H9 (cell line): ENCODE measurements at regions not wholly inside any gene's neighbourhood (a gene's known extent, or its start where the extent isn't known, plus 50 kb on each side); places are given as distances from the start of the nearest gene placed in this dataset.

Experiments
- DNase-seq: peaks from one replicate; pipeline ENCODE4 v3.0.0-alpha.2; 2017
- H2AFZ ChIP-seq: one replicate; pipeline ENCODE4 v1.6.1; 2013; ENCODE audit warnings: mild to moderate bottlenecking, low read length, control low read depth, moderate library complexity
- H2AK5ac ChIP-seq: 2 replicates; pipeline ENCODE4 v1.6.1; 2013; ENCODE audit warnings: low read length, control low read depth, mixed read lengths; ENCODE audit not compliant: insufficient read length
- H2BK120ac ChIP-seq: one replicate; pipeline ENCODE4 v1.6.1; 2013; ENCODE audit warnings: low read depth, mild to moderate bottlenecking, low read length, control low read depth, inconsistent platforms; ENCODE audit not compliant: poor library complexity, severe bottlenecking
- H2BK12ac ChIP-seq: 2 replicates; pipeline ENCODE4 v1.6.1; 2013; ENCODE audit warnings: low read length, control low read depth, mixed read lengths, low read depth; ENCODE audit not compliant: insufficient read length
- H2BK15ac ChIP-seq: 2 replicates; pipeline ENCODE4 v1.6.1; 2013; ENCODE audit warnings: low read depth, low read length, control low read depth
- H2BK20ac ChIP-seq: one replicate; pipeline ENCODE4 v1.6.1; 2013; ENCODE audit warnings: low read depth, mild to moderate bottlenecking, low read length, control low read depth, inconsistent platforms; ENCODE audit not compliant: poor library complexity, severe bottlenecking
- H2BK5ac ChIP-seq: 2 replicates; pipeline ENCODE4 v1.6.1; 2013; ENCODE audit warnings: low read length, control low read depth, mixed read lengths; ENCODE audit not compliant: insufficient read length
- H3K14ac ChIP-seq: 2 replicates; pipeline ENCODE4 v1.6.1; 2013; ENCODE audit warnings: low read length, control low read depth; ENCODE audit not compliant: insufficient read depth
- H3K18ac ChIP-seq: 2 replicates; pipeline ENCODE4 v1.6.1; 2013; ENCODE audit warnings: low read depth, mild to moderate bottlenecking, mixed read lengths, low read length, control low read depth; ENCODE audit not compliant: insufficient read length
- H3K23ac ChIP-seq: 2 replicates; pipeline ENCODE4 v1.6.1; 2013; ENCODE audit warnings: low read length, control low read depth, mixed read lengths, low read depth; ENCODE audit not compliant: insufficient read length
- H3K23me2 ChIP-seq: 2 replicates; pipeline ENCODE4 v1.6.1; 2013; ENCODE audit warnings: low read depth, mild to moderate bottlenecking, mixed read lengths, low read length, control low read depth; ENCODE audit not compliant: insufficient read length, poor library complexity, severe bottlenecking
- H3K27ac ChIP-seq: 2 replicates; pipeline ENCODE4 v1.5.1; 2013; ENCODE audit warnings: low read length, control low read depth, mixed read lengths, low read depth; ENCODE audit not compliant: insufficient read length
- H3K27me3 ChIP-seq: 2 replicates; pipeline ENCODE4 v1.6.1; 2013; ENCODE audit warnings: low read length, control low read depth, inconsistent platforms; ENCODE audit not compliant: insufficient read depth
- H3K4ac ChIP-seq: 2 replicates; pipeline ENCODE4 v1.6.1; 2013; ENCODE audit warnings: low read depth, mild to moderate bottlenecking, control low read depth, inconsistent platforms, low read length, moderate library complexity
- H3K4me1 ChIP-seq: 2 replicates; pipeline ENCODE4 v1.6.1; 2013; ENCODE audit warnings: low read length, control low read depth, inconsistent platforms; ENCODE audit not compliant: insufficient read depth
- H3K4me2 ChIP-seq: 2 replicates; pipeline ENCODE4 v1.6.1; 2013; ENCODE audit warnings: low read length, control low read depth, mixed read lengths; ENCODE audit not compliant: insufficient read length, insufficient read depth
- H3K56ac ChIP-seq: 2 replicates; pipeline ENCODE4 v1.6.1; 2013; ENCODE audit warnings: low read depth, mild to moderate bottlenecking, mixed read lengths, low read length, control low read depth; ENCODE audit not compliant: insufficient read length
- H3K79me1 ChIP-seq: 2 replicates; pipeline ENCODE4 v1.6.1; 2013; ENCODE audit warnings: low read depth, mild to moderate bottlenecking, moderate library complexity, low read length, control low read depth, inconsistent platforms; ENCODE audit not compliant: insufficient read depth, poor library complexity, severe bottlenecking
- H3K79me2 ChIP-seq: 2 replicates; pipeline ENCODE4 v1.6.1; 2013; ENCODE audit warnings: low read length, control low read depth, inconsistent platforms; ENCODE audit not compliant: insufficient read depth
- H3K9ac ChIP-seq: 2 replicates; pipeline ENCODE4 v1.6.1; 2013; ENCODE audit warnings: low read length, control low read depth, mixed read lengths; ENCODE audit not compliant: insufficient read length; ENCODE audit errors: extremely low read depth
- H3K9me3 ChIP-seq: one replicate; pipeline ENCODE4 v1.6.1; 2013; ENCODE audit warnings: low read depth, low read length, inconsistent platforms; ENCODE audit not compliant: control insufficient read depth
- H3T11ph ChIP-seq: one replicate; pipeline ENCODE4 v1.6.1; 2013; ENCODE audit warnings: mild to moderate bottlenecking, low read length, control low read depth, inconsistent platforms
- H4K20me1 ChIP-seq: one replicate; pipeline ENCODE4 v1.6.1; 2013; ENCODE audit not compliant: control insufficient read depth, insufficient read length, insufficient read depth
- H4K5ac ChIP-seq: 2 replicates; pipeline ENCODE4 v1.6.1; 2013; ENCODE audit warnings: low read depth, mild to moderate bottlenecking, mixed read lengths, low read length, control low read depth; ENCODE audit not compliant: insufficient read length
- H4K8ac ChIP-seq: replicated peaks from 2 replicates; pipeline ENCODE4 v1.6.1; 2013; ENCODE audit warnings: low read length, control low read depth, mixed read lengths, low read depth; ENCODE audit not compliant: insufficient read length
- H4K91ac ChIP-seq: 2 replicates; pipeline ENCODE4 v1.6.1; 2013; ENCODE audit warnings: low read depth, mild to moderate bottlenecking, moderate library complexity, mixed read lengths, low read length, control low read depth; ENCODE audit not compliant: insufficient read length
- H3K27ac Mint-ChIP-seq, 3 experiments: 2 replicates in 2 of 3; 3 replicates in 1 of 3; pipeline ENCODE4 v1.8.0; 2020 to 2021; ENCODE audit warnings: mixed read lengths in 3 of 3, mild to moderate bottlenecking in 1 of 3, moderate library complexity in 1 of 3
- H3K27me3 Mint-ChIP-seq: 2 replicates; pipeline ENCODE4 v1.8.0; 2021; ENCODE audit warnings: low read depth, mild to moderate bottlenecking, moderate library complexity, mixed read lengths
- H3K36me3 Mint-ChIP-seq, 3 experiments: 2 replicates in 2 of 3; 3 replicates in 1 of 3; pipeline ENCODE4 v1.8.0; 2020 to 2021; ENCODE audit warnings: low read depth in 3 of 3, mixed read lengths in 3 of 3; ENCODE audit not compliant: insufficient read depth in 1 of 3
- H3K4me1 Mint-ChIP-seq, 2 experiments: 2 replicates each; pipeline ENCODE4 v1.8.0; 2020; ENCODE audit warnings: mixed read lengths in 2 of 2
- H3K4me3 Mint-ChIP-seq, 2 experiments: 2 replicates in 1 of 2; 3 replicates in 1 of 2; pipeline ENCODE4 v1.8.0; 2020 to 2021; ENCODE audit warnings: mild to moderate bottlenecking in 2 of 2, mixed read lengths in 2 of 2, moderate library complexity in 1 of 2
- H3K9me3 Mint-ChIP-seq, 2 experiments: 2 replicates in 1 of 2; 3 replicates in 1 of 2; pipeline ENCODE4 v1.8.0; 2020; ENCODE audit warnings: mild to moderate bottlenecking in 2 of 2, mixed read lengths in 2 of 2, moderate library complexity in 1 of 2
- CTCF ChIP-seq: fragments of 200-600 bp; sonication (generic); conservative IDR thresholded peaks from 3 replicates; pipeline ENCODE4 v1.8.0; 2021; ENCODE audit warnings: antibody characterized with exemption, mild to moderate bottlenecking
- WGBS: extraction: QIAGEN DNeasy Blood & Tissue Kit; methylation state at CpG from one replicate; pipeline ENCODE4 v1.1.7; 2013; ENCODE audit warnings: missing lambda C conversion rate, low lambda C conversion rate, mixed read lengths; ENCODE audit not compliant: insufficient read length; ENCODE audit errors: extremely low coverage; 5-methylcytosine and 5-hydroxymethylcytosine counted together

- no peak overlapping the region for H4K8ac ChIP-seq
- no peak for TF ChIP-seq CTCF
- no peak overlapping the region for H3K18ac ChIP-seq
- no peaks in the 10 kb centered on the region for H3K9me3 Mint-ChIP-seq
- no peaks in the 10 kb centered on the region for H3K79me2 ChIP-seq
- no peak overlapping the region for H3K4me3 Mint-ChIP-seq
- H3K23ac ChIP-seq: no peak overlapping the region
- no peak overlapping the region for H3K9ac ChIP-seq
- H3K14ac ChIP-seq: no peak overlapping the region
- H2AFZ ChIP-seq: no peak overlapping the region
- H2BK5ac ChIP-seq: no peak overlapping the region
- H4K20me1 ChIP-seq: no peaks in the 10 kb centered on the region
- no peak overlapping the region for H2BK20ac ChIP-seq
- H3K4me1 Mint-ChIP-seq: peaks cover 4 to 5% of the 10 kb centered on the region in 2 experiments; a peak in 2 of 4 replicates
- H3K4ac ChIP-seq: no peak overlapping the region
- H3K9me3 ChIP-seq: no peaks in the 10 kb centered on the region
- no peak overlapping the region for H2AK5ac ChIP-seq
- no peaks in the 10 kb centered on the region for H3K4me1 ChIP-seq
- DNase-seq: no peak
- WGBS: no CpG with 5 or more reads among the region's 3 CpGs
- no peaks in the 10 kb centered on the region for H3K79me1 ChIP-seq
- no peak overlapping the region for H3K56ac ChIP-seq
- H2BK120ac ChIP-seq: no peak overlapping the region
- H3K27me3 Mint-ChIP-seq: peaks cover 7% of the 10 kb centered on the region; the same call in 1 of the 2 replicates
- no peak overlapping the region for H3K27ac Mint-ChIP-seq
- no peak overlapping the region for H4K5ac ChIP-seq
- no peak overlapping the region for H2BK15ac ChIP-seq
- H3K4me2 ChIP-seq: no peak overlapping the region
- H3K23me2 ChIP-seq: no peaks in the 10 kb centered on the region
- no peak overlapping the region for H3T11ph ChIP-seq
- H3K36me3 Mint-ChIP-seq: no peaks in the 10 kb centered on the region
- H4K91ac ChIP-seq: no peak overlapping the region
- H3K27ac ChIP-seq: no peak overlapping the region
- H2BK12ac ChIP-seq: no peak overlapping the region
- H3K27me3 ChIP-seq: no peaks in the 10 kb centered on the region
These were observed 98.0 kb upstream of the FAM174B start for GRCh38 chr15:92753591-92753990.
